ENCODE measurements at regions not wholly inside any gene's neighbourhood (a gene's known extent, or its start where the extent isn't known, plus 50 kb on each side); places are given as distances from the start of the nearest gene placed in this dataset.

- H3K4me3 ChIP-seq (ENCODE audit: low read depth, low read length) = no peak overlapping the region
- DNase-seq (ENCODE audit: low read depth in 4 of 6, low spot score in 6 of 6) = no peak
- no peaks in the 10 kb centered on the region for H3K36me3 ChIP-seq (ENCODE audit: control insufficient read depth, insufficient read depth, low read length)
- no peaks in the 10 kb centered on the region for H3K4me1 ChIP-seq (ENCODE audit: control insufficient read depth, insufficient read depth, low read length)
- no CpG with 5 or more reads among the region's 3 CpGs for WGBS (ENCODE audit: insufficient coverage)
- H3K27me3 ChIP-seq (ENCODE audit: control insufficient read depth, insufficient read depth, low read length) = no peaks in the 10 kb centered on the region
- no peak overlapping the region for H3K27ac ChIP-seq (ENCODE audit: low read depth, low read length)
- no peaks in the 10 kb centered on the region for H3K9me3 ChIP-seq (ENCODE audit: control insufficient read depth, insufficient read depth, low read length)
Measured at GRCh38 chr11:27208846-27209245, 154.2 kb downstream of the CCDC34 start.

- Histone ChIP-seq H3K27me3 (ENCODE audit: control insufficient read depth, insufficient read depth, low read length) (no peaks in the 10 kb centered on the region), H3K9me3 (ENCODE audit: control insufficient read depth, insufficient read depth, low read length) (no peaks in the 10 kb centered on the region), H3K27ac (ENCODE audit: low read depth, low read length) (no peak overlapping the region), H3K4me1 (ENCODE audit: control insufficient read depth, insufficient read depth, low read length) (peaks cover 4% of the 10 kb centered on the region), H3K36me3 (ENCODE audit: control insufficient read depth, insufficient read depth, low read length) (no peaks in the 10 kb centered on the region), H3K4me3 (ENCODE audit: low read depth, low read length) (no peak overlapping the region)
- WGBS (ENCODE audit: insufficient coverage) = no CpG with 5 or more reads among the region's 2 CpGs
- DNase-seq (ENCODE audit: low read depth in 4 of 6, low spot score in 6 of 6) = no peak
Measured at GRCh38 chr11:27207025-27207650, 155.9 kb downstream of the CCDC34 start.

GRCh38 chr11:27205779-27206570 is 157.0 kb downstream of the CCDC34 start:
- DNase-seq (ENCODE audit: low read depth in 4 of 6, low spot score in 6 of 6) = no peak
- Histone ChIP-seq H3K4me3 (ENCODE audit: low read depth, low read length) (no peak overlapping the region), H3K4me1 (ENCODE audit: control insufficient read depth, insufficient read depth, low read length) (peaks cover 14% of the 10 kb centered on the region), H3K27me3 (ENCODE audit: control insufficient read depth, insufficient read depth, low read length) (no peaks in the 10 kb centered on the region), H3K27ac (ENCODE audit: low read depth, low read length) (no peak overlapping the region), H3K9me3 (ENCODE audit: control insufficient read depth, insufficient read depth, low read length) (no peaks in the 10 kb centered on the region), H3K36me3 (ENCODE audit: control insufficient read depth, insufficient read depth, low read length) (no peaks in the 10 kb centered on the region)

GRCh38 chr11:27205250-27205649 is 157.8 kb downstream of the CCDC34 start:
- peaks cover 14% of the 10 kb centered on the region for H3K4me1 ChIP-seq (ENCODE audit: control insufficient read depth, insufficient read depth, low read length)
- H3K27me3 ChIP-seq (ENCODE audit: control insufficient read depth, insufficient read depth, low read length) = no peaks in the 10 kb centered on the region
- H3K36me3 ChIP-seq (ENCODE audit: control insufficient read depth, insufficient read depth, low read length) = no peaks in the 10 kb centered on the region
- no peaks in the 10 kb centered on the region for H3K9me3 ChIP-seq (ENCODE audit: control insufficient read depth, insufficient read depth, low read length)
- no peak overlapping the region for H3K4me3 ChIP-seq (ENCODE audit: low read depth, low read length)
- WGBS (ENCODE audit: insufficient coverage) = 92% methylated on average over 2 of the region's 3 CpGs
- DNase-seq (ENCODE audit: low read depth in 4 of 6, low spot score in 6 of 6) = no peak
- no peak overlapping the region for H3K27ac ChIP-seq (ENCODE audit: low read depth, low read length)

GRCh38 chr11:27204529-27204928 is 158.5 kb downstream of the CCDC34 start:
- DNase-seq (ENCODE audit: low read depth in 4 of 6, low spot score in 6 of 6) = no peak
- Histone ChIP-seq H3K36me3 (ENCODE audit: control insufficient read depth, insufficient read depth, low read length) (no peaks in the 10 kb centered on the region), H3K4me1 (ENCODE audit: control insufficient read depth, insufficient read depth, low read length) (peaks cover 14% of the 10 kb centered on the region), H3K27ac (ENCODE audit: low read depth, low read length) (no peak overlapping the region), H3K4me3 (ENCODE audit: low read depth, low read length) (no peak overlapping the region), H3K27me3 (ENCODE audit: control insufficient read depth, insufficient read depth, low read length) (no peaks in the 10 kb centered on the region), H3K9me3 (ENCODE audit: control insufficient read depth, insufficient read depth, low read length) (no peaks in the 10 kb centered on the region)
- no CpG with 5 or more reads among the region's 3 CpGs for WGBS (ENCODE audit: insufficient coverage)

GRCh38 chr11:27203077-27203647 is 159.9 kb downstream of the CCDC34 start:
- H3K27me3 ChIP-seq (ENCODE audit: control insufficient read depth, insufficient read depth, low read length) = no peaks in the 10 kb centered on the region
- no peak overlapping the region for H3K27ac ChIP-seq (ENCODE audit: low read depth, low read length)
- WGBS (ENCODE audit: insufficient coverage) = 79% methylated on average over 4 of the region's 5 CpGs
- no peaks in the 10 kb centered on the region for H3K9me3 ChIP-seq (ENCODE audit: control insufficient read depth, insufficient read depth, low read length)
- peaks cover 14% of the 10 kb centered on the region for H3K4me1 ChIP-seq (ENCODE audit: control insufficient read depth, insufficient read depth, low read length)
- no peaks in the 10 kb centered on the region for H3K36me3 ChIP-seq (ENCODE audit: control insufficient read depth, insufficient read depth, low read length)
- H3K4me3 ChIP-seq (ENCODE audit: low read depth, low read length) = no peak overlapping the region
- DNase-seq (ENCODE audit: low read depth in 4 of 6, low spot score in 6 of 6) = no peak

GRCh38 chr11:27201454-27202302 is 161.1 kb downstream of the BBOX1 start:
- Histone ChIP-seq H3K27me3 (ENCODE audit: control insufficient read depth, insufficient read depth, low read length) (no peaks in the 10 kb centered on the region), H3K9me3 (ENCODE audit: control insufficient read depth, insufficient read depth, low read length) (no peaks in the 10 kb centered on the region), H3K4me3 (ENCODE audit: low read depth, low read length) (no peak overlapping the region), H3K4me1 (ENCODE audit: control insufficient read depth, insufficient read depth, low read length) (peaks cover 14% of the 10 kb centered on the region), H3K36me3 (ENCODE audit: control insufficient read depth, insufficient read depth, low read length) (no peaks in the 10 kb centered on the region), H3K27ac (ENCODE audit: low read depth, low read length) (peak overlapping the region; percentile 78)
- peak in 4 of 6 donors; percentile 27 to 80 (median 61) for DNase-seq (ENCODE audit: low read depth in 4 of 6, low spot score in 6 of 6)
- 29% methylated on average over 6 of the region's 10 CpGs for WGBS (ENCODE audit: insufficient coverage)

GRCh38 chr11:27200779-27201453 is 160.3 kb downstream of the BBOX1 start:
- H3K4me1 ChIP-seq (ENCODE audit: control insufficient read depth, insufficient read depth, low read length) = peaks cover 14% of the 10 kb centered on the region
- WGBS (ENCODE audit: insufficient coverage) = no CpG with 5 or more reads among the region's 1 CpG
- no peaks in the 10 kb centered on the region for H3K36me3 ChIP-seq (ENCODE audit: control insufficient read depth, insufficient read depth, low read length)
- peak overlapping the region; percentile 78 for H3K27ac ChIP-seq (ENCODE audit: low read depth, low read length)
- no peak overlapping the region for H3K4me3 ChIP-seq (ENCODE audit: low read depth, low read length)
- no peaks in the 10 kb centered on the region for H3K27me3 ChIP-seq (ENCODE audit: control insufficient read depth, insufficient read depth, low read length)
- H3K9me3 ChIP-seq (ENCODE audit: control insufficient read depth, insufficient read depth, low read length) = no peaks in the 10 kb centered on the region
- DNase-seq (ENCODE audit: low read depth in 4 of 6, low spot score in 6 of 6) = no peak
